ENCODE measurements at regions not wholly inside any gene's neighbourhood (a gene's known extent, or its start where the extent isn't known, plus 50 kb on each side); places are given as distances from the start of the nearest gene placed in this dataset.

DNA sequence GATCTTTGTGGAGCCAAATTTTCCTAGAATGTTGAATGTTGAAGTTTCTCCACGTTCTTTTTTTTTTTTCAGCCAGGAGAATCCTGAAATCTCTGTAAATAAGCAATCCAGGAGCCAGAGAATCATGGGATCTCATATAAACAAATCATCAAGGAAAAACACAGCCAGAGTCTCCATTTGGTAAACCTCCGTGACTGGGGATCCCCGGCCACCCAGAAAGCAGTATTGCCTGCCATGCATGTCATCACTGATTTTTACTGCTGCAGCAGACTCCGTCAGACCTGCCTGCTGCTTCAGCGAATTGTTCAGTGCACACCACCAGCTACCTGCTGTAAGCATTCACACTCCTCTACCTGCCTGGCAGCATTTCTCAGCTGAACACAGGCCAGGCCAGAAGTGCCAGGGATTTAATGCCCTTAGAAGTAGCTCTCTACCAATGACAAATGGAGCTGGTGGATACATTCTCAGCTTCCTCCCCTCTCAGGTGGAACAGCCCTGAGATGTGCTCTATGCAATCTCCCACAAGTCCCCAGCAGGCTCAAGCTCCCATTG, 158.6 kb downstream of the CYLD start:
- no peak overlapping the region for H3K4me3 ChIP-seq (replicated peaks in 1 of 2; ENCODE audit: low read depth in 2 of 2, low read length in 2 of 2)
- TF ChIP-seq, protein P1, sequence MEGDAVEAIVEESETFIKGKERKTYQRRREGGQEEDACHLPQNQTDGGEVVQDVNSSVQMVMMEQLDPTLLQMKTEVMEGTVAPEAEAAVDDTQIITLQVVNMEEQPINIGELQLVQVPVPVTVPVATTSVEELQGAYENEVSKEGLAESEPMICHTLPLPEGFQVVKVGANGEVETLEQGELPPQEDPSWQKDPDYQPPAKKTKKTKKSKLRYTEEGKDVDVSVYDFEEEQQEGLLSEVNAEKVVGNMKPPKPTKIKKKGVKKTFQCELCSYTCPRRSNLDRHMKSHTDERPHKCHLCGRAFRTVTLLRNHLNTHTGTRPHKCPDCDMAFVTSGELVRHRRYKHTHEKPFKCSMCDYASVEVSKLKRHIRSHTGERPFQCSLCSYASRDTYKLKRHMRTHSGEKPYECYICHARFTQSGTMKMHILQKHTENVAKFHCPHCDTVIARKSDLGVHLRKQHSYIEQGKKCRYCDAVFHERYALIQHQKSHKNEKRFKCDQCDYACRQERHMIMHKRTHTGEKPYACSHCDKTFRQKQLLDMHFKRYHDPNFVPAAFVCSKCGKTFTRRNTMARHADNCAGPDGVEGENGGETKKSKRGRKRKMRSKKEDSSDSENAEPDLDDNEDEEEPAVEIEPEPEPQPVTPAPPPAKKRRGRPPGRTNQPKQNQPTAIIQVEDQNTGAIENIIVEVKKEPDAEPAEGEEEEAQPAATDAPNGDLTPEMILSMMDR (IDR thresholded peaks at IDR 0.05; ENCODE audit: low read depth, low read length), result no peak
- DNase-seq (ENCODE audit: low read depth in 2 of 2), result no peak

DNA sequence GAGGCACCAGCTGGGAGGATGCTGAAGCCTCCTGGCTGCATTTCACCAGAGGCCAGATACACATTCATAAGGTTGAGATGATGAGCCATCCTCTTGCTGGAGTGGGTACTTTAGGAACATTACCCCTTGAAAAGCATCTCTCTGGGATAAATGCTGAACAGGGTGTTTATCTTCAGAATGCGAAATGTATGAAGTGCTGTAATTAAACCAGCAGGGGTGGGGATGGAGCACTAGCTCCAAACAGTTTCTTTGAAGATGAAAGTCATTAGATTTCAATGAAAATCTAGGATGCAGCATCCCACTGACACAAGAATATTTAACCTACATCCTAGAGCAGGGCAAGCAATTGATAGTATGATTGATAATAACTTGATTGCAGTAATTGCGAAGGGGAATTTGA, 158.1 kb downstream of the CYLD start:
- no peak for DNase-seq (ENCODE audit: low read depth in 2 of 2)
- TF ChIP-seq, protein P1 (IDR thresholded peaks at IDR 0.05; ENCODE audit: low read depth, low read length), result no peak
- no peak overlapping the region for H3K4me3 ChIP-seq (replicated peaks in 1 of 2; ENCODE audit: low read depth in 2 of 2, low read length in 2 of 2)

DNA sequence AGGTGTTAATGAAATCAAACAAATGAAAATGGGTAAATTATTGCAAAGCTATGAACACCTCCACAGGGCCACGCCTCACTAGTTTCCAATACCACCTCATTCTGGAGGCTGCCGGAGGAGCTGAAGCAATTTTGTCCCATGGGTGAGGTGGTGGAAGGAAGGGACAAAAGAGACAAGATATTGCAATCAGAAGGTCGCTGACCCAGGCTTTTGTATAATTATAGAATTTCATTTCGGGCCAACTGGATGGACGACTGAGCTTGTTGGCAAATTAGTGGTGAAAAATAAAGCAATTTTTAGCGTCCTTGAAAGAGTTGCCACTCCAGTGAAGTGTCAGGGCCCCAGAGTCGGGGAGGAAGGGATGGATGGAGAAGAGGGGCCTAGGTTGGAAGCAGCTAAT, 147.9 kb downstream of the CYLD start:
- no peak overlapping the region for H3K4me3 ChIP-seq (replicated peaks in 1 of 2; ENCODE audit: low read depth in 2 of 2, low read length in 2 of 2)
- TF ChIP-seq, protein P1 (IDR thresholded peaks at IDR 0.05; ENCODE audit: low read depth, low read length), result no peak
- DNase-seq (ENCODE audit: low read depth in 2 of 2), result no peak

DNA sequence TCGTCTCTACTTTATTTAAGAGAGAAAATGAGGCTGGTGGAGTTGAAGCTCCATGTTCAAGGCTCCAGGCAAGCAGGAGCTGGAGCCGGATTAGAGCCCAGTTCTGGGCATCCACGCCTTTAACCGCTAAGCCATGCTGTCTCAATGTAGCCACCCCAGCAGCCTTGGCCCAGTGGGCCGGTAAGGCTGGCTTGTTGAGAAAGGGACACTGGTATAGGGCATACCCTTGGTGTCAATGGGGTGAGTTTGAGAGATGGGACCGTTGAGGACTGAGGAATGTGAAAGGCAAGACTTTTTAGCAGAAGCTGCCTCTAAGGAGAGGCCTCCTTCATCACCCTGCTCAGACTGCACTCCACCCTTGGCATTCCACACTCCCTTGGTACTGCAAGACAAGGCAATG, 147.4 kb downstream of the CYLD start:
- TF ChIP-seq, protein P1 (IDR thresholded peaks at IDR 0.05; ENCODE audit: low read depth, low read length), result no peak
- DNase-seq (ENCODE audit: low read depth in 2 of 2), result no peak
- no peak overlapping the region for H3K4me3 ChIP-seq (replicated peaks in 1 of 2; ENCODE audit: low read depth in 2 of 2, low read length in 2 of 2)

DNA sequence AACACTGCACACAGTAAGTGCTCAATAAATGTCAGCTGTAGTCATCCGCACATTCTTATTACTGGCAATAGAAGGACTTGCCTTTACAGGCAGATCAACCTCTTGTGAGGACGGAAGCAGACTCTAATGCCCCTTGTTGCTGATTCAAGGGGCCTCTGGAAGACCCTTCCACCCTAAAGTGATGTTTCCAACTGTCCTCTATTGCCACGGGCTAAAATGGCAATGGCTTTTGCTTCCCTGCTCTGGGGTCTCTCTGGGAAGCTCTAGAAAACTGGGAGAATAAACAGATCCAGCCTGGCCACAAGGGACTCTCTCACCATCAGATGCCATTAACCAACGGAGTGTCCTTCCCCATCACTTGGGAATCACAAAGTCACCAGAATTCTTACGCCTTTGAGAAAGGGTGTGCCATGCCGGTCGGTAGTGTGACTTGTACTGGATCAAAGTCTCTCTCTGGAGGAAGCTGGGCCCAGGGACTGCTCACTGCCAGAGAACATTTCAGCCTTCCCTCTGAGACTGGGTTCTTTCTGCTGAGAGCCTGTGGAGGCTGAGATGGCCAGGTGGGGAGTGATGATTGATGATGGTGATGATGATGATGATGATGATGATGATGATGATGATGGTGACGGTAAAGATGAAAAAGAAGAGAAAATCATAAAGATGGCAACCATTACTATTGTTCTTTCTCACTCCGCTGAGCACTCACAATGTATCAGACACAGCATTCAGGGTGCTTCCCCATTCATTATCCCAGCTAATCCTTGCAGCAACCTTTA, 146.8 kb downstream of the CYLD start:
- no peak for DNase-seq (ENCODE audit: low read depth in 2 of 2)
- TF ChIP-seq, protein P1 (IDR thresholded peaks at IDR 0.05; ENCODE audit: low read depth, low read length), result no peak
- H3K4me3 ChIP-seq (replicated peaks in 1 of 2; ENCODE audit: low read depth in 2 of 2, low read length in 2 of 2), result no peak overlapping the region

DNA sequence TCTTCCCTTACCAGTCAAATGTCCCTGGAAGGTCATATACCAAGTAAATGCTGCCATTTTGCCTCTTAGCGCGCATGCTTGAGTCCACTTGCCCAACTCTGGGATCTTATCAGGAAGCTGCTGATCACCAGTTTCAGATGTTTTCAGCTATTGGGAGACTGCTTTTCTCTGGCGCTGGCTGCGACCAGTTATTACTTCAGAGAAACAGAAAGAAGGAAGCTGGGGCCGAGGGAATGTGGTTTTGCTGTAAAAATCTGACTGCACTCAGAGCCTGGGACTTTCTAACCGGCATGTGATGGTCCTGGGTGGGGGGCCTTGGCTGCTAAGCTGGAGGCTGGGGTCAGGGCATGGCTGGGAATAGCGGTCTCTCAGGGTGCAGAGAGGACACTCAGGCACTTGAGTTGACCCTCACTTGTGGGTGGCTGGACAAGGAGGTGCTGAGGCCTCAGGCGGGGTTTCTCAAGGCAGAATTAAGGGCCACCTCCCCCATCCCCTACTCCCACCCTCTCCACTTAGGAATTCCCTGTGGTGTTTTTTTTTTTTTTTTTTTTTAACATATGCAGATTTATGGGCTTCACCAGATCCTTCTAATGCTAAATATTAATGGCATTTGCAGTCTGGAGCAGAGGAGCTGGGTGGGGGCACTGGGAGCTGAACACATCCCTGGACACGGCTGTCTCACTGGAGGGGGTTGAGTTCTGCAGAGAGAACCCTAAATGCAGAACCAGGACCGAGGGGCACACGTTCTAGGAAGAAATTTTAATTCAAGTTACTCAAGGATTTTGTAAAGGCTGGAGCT, 145.8 kb downstream of the CYLD start:
- TF ChIP-seq, protein P1 (IDR thresholded peaks at IDR 0.05; ENCODE audit: low read depth, low read length), result no peak
- no peak for DNase-seq (ENCODE audit: low read depth in 2 of 2)
- no peak overlapping the region for H3K4me3 ChIP-seq (replicated peaks in 1 of 2; ENCODE audit: low read depth in 2 of 2, low read length in 2 of 2)

All from cardiac fibroblast (primary cell).